GM18861 (cell line): ENCODE measurements at regions not wholly inside any gene's neighbourhood (a gene's known extent, or its start where the extent isn't known, plus 50 kb on each side); places are given as distances from the start of the nearest gene placed in this dataset.

Source experiments
- ATAC-seq: cut with Tn5 transposase; IDR thresholded peaks from one replicate; pipeline ENCODE4 v1.9.1; 2021; ENCODE audit not compliant: unreplicated experiment

- ATAC-seq: no peak
Measured at GRCh38 chr4:11002961-11003360, 318.4 kb upstream of the CLNK start.

DNA sequence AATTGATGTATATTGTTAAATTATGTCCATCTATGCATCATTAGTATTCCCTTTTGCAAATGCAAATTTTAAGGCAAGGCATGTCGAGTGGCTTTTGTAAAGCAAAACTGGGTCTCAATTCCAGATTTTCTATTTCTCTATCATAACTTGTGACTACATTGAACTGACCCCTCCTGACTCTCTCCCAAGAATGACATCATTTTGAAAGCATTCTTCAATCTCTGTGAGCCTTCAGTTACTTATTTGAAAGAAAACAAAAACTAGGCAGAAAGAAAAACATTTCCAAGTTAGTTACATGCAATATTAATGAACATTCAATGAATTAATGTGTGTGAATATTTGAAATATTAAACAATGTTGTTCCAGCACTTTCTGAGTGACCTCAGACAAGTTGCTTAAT lies 314.3 kb upstream of the CLNK start:
- ATAC-seq: no peak

DNA sequence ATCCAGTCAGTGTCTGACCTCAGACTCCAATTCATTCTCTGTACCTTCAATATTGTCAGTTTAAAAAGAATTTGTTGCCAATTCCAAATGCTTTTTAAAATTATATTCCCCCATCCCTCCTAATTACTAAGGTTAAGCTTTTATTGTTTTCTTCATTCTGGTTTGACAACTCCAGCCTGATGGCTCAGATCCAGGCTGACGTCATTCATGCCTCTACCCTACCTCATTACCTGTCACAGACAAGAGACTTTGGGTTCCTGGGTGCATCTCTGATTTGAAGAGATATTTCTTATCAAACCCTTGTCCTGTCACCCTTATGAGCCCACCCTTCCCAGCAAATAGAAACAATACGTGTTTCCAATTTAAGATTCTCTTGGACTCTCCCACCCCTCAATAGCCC lies 300.2 kb upstream of the CLNK start:
- no peak for ATAC-seq

GRCh38 chr4:10983885-10984640 lies 299.5 kb upstream of the CLNK start:
- no peak for ATAC-seq

GRCh38 chr4:10983268-10983667 lies 298.7 kb upstream of the CLNK start:
- peak; percentile 81 for ATAC-seq

DNA sequence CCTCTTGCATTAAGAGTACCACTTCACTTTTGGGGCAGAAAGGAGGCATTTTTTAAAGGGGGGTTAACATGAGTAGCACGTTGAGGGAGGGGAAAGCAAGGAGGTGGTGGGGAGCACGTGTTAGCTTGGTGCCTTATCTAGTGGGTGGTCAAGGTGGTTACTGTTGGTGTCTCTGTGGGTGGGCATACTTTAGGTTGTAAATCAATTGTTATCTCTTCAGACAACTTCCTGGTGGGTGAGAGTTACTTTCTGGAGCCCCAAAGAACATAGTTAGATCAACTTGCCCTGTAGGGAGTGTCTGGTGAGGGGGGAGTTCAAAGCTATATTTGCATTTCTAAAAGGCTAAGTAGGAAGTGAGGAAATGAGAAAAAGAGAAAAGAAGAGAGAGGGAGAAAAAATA lies 297.7 kb upstream of the CLNK start:
- no peak for ATAC-seq

- no peak for ATAC-seq
Measured at GRCh38 chr4:10981576-10981975, 297.0 kb upstream of the CLNK start.

- no peak for ATAC-seq
Measured at GRCh38 chr4:10981096-10981495, 296.5 kb upstream of the CLNK start.

- ATAC-seq: no peak
Measured at GRCh38 chr4:10979032-10979431, 294.5 kb upstream of the CLNK start.

GRCh38 chr4:10977534-10977933 lies 293.0 kb upstream of the CLNK start:
- ATAC-seq: peak; percentile 92

DNA sequence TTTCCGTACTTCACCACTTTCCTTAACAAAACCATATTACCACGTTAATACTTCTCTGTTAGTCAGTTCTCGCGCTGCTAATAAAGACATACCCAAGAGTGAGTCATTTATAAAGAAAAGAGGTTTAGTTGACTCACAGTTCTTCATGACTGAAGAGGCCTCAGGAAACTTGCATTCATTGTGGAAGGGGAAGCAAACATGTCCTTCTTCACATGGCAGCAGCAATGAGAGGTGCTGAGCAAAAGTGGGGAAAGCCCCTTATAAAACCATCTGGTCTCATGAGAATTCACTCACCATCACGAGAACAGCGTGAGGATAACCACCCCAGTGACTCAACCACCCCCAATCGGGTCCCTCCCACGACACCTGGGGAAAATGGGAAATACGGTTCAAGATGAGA lies 289.8 kb upstream of the CLNK start:
- no peak for ATAC-seq

- no peak for ATAC-seq
Measured at GRCh38 chr4:10973686-10974085, 289.1 kb upstream of the CLNK start.

- ATAC-seq: no peak
Measured at GRCh38 chr4:10971800-10972401, 287.3 kb upstream of the CLNK start.

GRCh38 chr4:10965196-10965595 lies 280.6 kb upstream of the CLNK start:
- ATAC-seq: no peak

GRCh38 chr4:10963958-10964703 lies 279.6 kb upstream of the CLNK start:
- ATAC-seq: no peak

DNA sequence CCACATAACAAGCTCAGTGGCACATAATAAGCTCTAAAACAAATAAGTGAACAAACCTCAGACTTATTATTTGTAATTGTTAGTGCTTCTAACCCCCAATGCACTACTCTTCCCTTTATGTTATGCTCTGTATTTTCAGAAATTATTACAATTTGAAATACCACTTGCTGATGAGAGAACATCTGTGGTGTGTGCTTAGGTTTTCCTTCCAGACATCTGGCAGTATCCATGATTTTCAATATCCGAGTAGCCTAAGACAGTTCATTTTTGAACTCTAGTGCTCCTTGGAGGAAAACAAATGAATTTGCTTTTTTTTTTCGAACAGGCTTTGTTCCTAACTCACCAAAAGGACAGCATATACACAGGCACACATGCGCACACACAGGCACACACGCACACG lies 278.7 kb upstream of the CLNK start:
- ATAC-seq: no peak

DNA sequence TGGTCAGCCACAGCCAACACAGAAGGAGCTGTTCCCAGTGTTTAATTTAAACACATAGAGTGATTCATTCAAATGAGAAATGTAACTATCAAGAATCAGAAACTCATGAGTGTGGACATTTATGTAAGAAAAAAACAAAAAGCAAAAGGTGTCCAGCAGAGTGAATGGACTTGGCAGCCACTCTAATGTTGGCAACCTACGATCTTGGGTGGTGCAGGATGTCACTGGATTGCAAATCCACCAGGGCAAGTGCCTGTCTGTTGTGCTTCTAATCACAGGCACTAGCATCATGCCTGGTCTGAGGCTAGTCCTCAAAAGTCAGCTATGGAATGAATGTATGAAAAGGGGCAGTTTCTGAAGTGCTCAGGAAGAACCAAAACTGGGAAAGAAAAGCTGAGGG lies 277.7 kb upstream of the CLNK start:
- ATAC-seq: no peak

- no peak for ATAC-seq
Measured at GRCh38 chr4:10960389-10960788, 275.8 kb upstream of the CLNK start.

DNA sequence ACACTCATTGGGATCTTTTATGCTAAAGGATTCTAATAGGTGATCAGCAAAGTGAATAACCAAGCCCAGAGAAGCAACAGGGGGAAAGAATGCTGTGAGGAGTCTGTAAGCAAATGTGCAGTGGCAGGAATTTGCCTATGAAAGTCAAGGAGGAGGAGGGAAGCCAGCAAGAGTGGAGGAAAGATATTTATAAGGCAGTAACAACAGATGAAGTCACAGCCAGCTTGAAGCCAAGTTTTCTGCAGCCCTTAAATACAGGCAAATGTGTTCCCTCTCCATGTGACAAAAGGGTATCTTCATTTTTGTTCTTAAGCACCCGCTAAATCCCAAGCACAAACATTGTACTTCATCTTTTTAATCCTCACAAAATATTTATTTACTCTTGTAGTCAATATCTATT lies 275.0 kb upstream of the CLNK start:
- ATAC-seq: no peak

- ATAC-seq: no peak
Measured at GRCh38 chr4:10958226-10958856, 273.8 kb upstream of the CLNK start.

DNA sequence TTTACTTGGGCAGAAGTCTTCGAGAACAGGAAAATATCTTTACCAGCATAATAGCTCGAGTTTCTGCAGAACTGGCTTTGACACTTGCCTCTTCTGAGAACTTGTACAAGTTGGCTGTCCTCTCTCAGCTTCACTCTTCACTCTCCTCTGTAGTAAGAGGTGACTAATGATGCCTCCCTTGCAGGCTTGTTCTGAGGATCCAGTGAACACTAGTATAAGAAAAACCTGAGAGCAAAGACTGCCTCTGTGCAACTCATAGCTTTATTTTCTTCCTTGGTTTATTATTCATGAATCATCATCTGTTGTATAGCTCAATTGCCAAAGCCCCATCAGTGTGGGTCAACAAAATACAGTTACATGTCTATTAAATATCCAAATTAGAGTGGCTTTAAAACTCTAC lies 266.7 kb upstream of the CLNK start:
- no peak for ATAC-seq
